ENCODE measurements at regions not wholly inside any gene's neighbourhood (a gene's known extent, or its start where the extent isn't known, plus 50 kb on each side); places are given as distances from the start of the nearest gene placed in this dataset.

- DNase-seq = no peak
- no peak overlapping the region for H3K27ac Mint-ChIP-seq
- H3K27me3 Mint-ChIP-seq = peaks cover 4% of the 10 kb centered on the region
- POLR2A ChIA-PET = no interaction called here
- H3K9me3 Mint-ChIP-seq = no peaks in the 10 kb centered on the region
- no peaks in the 10 kb centered on the region for H3K4me1 Mint-ChIP-seq
- no peak for ATAC-seq (ENCODE audit: low read depth)
- H3K36me3 Mint-ChIP-seq = no peaks in the 10 kb centered on the region
- no peak overlapping the region for H3K4me3 Mint-ChIP-seq
Measured at GRCh38 chr9:135253305-135254004, 166.0 kb downstream of the OLFM1 start.

- no peak overlapping the region for H3K27ac Mint-ChIP-seq
- no peaks in the 10 kb centered on the region for H3K36me3 Mint-ChIP-seq
- DNase-seq = no peak
- no peaks in the 10 kb centered on the region for H3K9me3 Mint-ChIP-seq
- no peak overlapping the region for H3K4me3 Mint-ChIP-seq
- H3K27me3 Mint-ChIP-seq = peaks cover 4% of the 10 kb centered on the region
- POLR2A ChIA-PET = no interaction called here
- ATAC-seq (ENCODE audit: low read depth) = no peak
- H3K4me1 Mint-ChIP-seq = no peaks in the 10 kb centered on the region
Measured at GRCh38 chr9:135254176-135255032, 166.9 kb downstream of the OLFM1 start.

GRCh38 chr9:135255033-135255840 is 167.8 kb downstream of the OLFM1 start:
- no peak overlapping the region for H3K4me3 Mint-ChIP-seq
- H3K4me1 Mint-ChIP-seq = no peaks in the 10 kb centered on the region
- POLR2A ChIA-PET = no interaction called here
- no peak for DNase-seq
- H3K27me3 Mint-ChIP-seq = peaks cover 4% of the 10 kb centered on the region
- no peak for ATAC-seq (ENCODE audit: low read depth)
- no peaks in the 10 kb centered on the region for H3K9me3 Mint-ChIP-seq
- no peak overlapping the region for H3K27ac Mint-ChIP-seq
- no peaks in the 10 kb centered on the region for H3K36me3 Mint-ChIP-seq

GRCh38 chr9:135255841-135256580 is 168.5 kb downstream of the OLFM1 start:
- no peaks in the 10 kb centered on the region for H3K36me3 Mint-ChIP-seq
- H3K27me3 Mint-ChIP-seq = peaks cover 4% of the 10 kb centered on the region
- DNase-seq (no peak), ATAC-seq (ENCODE audit: low read depth) (no peak)
- no peaks in the 10 kb centered on the region for H3K9me3 Mint-ChIP-seq
- POLR2A ChIA-PET = no interaction called here
- H3K27ac Mint-ChIP-seq = no peak overlapping the region
- no peaks in the 10 kb centered on the region for H3K4me1 Mint-ChIP-seq
- H3K4me3 Mint-ChIP-seq = no peak overlapping the region

DNA sequence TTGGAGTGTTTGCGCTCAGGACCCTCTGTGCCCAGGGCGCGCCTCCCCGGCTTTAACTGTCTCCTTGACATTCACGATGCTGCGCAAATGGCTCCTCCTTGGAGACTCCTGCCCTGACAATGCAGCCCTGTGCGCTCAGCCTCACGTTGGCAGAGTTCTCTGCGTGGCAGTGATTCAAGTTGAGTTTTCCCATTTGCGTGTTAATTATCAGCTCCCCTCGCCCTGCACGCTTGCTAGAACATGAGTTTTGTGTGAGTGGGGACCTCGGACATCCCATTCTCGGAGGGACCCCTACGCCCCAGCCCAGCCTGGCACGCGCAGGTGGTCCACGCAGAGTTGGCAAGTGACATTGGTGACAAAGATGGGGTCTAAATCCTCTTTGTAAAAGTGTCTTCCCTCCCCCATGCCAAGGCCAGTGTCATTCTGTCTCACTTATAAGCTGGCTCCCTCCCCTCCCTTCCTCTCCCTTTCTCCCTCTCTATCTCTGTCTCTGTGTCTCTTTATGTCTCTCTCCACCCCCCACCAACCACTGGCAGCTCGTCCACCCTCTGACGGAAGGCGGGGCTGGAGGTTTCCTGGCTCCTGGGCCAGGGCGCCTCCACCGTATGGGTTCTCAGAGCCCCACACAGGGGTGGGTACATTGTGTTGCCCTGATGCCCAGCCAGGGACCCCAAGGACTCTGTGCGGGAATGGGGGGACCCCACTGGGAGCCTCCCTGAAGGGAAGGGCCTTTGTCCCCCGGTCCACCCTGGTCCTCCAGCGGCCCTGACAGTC is 169.3 kb downstream of the OLFM1 start:
- no peaks in the 10 kb centered on the region for H3K36me3 Mint-ChIP-seq
- H3K27me3 Mint-ChIP-seq = peaks cover 4% of the 10 kb centered on the region
- ATAC-seq (ENCODE audit: low read depth) (no peak), DNase-seq (no peak)
- H3K9me3 Mint-ChIP-seq = no peaks in the 10 kb centered on the region
- POLR2A ChIA-PET = no interaction called here
- H3K4me1 Mint-ChIP-seq = no peaks in the 10 kb centered on the region
- H3K27ac Mint-ChIP-seq = no peak overlapping the region
- no peak overlapping the region for H3K4me3 Mint-ChIP-seq

- no peaks in the 10 kb centered on the region for H3K27me3 Mint-ChIP-seq
- POLR2A ChIA-PET = no interaction called here
- H3K4me1 Mint-ChIP-seq = no peaks in the 10 kb centered on the region
- no peak overlapping the region for H3K27ac Mint-ChIP-seq
- ATAC-seq (ENCODE audit: low read depth) (no peak), DNase-seq (no peak)
- H3K4me3 Mint-ChIP-seq = no peak overlapping the region
- H3K36me3 Mint-ChIP-seq = no peaks in the 10 kb centered on the region
- no peaks in the 10 kb centered on the region for H3K9me3 Mint-ChIP-seq
Measured at GRCh38 chr9:135258461-135258860, 171.0 kb downstream of the OLFM1 start.

DNA sequence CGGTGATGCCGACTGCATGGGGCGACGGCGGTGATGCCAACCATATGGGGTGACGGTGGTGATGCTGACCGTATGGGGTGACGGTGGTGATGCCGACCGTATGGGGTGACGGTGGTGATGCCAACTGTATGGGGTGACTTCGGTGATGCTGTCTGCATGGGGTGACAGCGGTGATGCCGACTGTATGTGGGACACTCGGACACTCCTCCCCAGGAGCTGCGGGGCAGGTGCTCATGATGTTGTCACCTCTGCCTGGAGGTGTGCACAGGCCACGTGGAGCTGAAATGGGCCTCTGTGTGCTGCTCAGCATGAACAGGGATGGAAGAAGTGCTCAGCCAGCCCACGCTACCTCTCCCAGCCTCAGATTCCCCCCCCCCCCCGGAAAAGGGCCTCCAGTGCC is 171.8 kb downstream of the OLFM1 start:
- no peaks in the 10 kb centered on the region for H3K36me3 Mint-ChIP-seq

DNA sequence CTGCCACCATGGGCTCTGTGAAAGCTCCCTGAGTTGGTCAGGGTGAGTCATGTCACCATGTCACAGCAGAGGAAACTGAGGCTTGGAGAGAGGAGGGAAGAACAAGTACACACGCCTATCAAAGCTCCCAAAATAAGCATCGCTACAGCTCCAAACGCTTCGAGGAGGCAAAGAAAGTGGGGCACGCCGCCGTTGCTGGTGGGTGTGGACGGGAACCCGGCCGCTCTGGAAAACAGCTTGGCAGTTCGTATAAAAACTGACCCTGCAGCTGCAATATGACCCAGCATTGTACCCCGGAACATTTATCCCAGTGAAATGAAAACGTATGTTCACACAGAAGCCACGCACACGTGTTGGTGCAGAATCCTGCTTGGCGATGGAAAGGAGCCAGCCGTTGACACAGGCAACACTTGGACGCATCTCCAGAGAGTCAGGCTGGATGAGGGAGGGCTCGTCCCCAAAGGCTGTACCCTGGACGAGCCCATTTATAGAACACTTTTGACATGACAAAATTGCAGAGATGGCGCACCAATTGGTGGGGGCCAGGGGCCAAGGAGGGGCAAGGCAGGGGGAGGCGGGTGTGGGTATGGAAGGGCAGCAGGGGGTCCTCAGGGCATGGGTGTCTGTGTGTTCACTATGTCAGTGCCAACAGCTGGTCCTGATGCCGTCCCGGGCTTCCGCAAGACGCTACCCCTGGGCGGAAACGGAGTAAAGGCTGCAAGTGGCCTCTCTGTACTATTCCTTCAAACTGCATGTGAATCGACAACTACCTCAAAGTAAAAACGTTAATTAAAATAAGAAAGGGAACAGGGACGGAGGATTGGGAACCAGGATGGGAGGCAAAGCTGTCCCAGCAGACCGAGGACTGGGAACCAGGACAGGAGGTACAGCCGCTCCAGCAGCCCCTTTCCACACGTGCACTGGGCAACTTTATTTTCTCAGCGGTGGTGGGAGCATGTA is 173.0 kb downstream of the OLFM1 start:
- ATAC-seq (ENCODE audit: low read depth) = no peak
- POLR2A ChIA-PET = no interaction called here
- no peak for DNase-seq
- Mint-ChIP-seq H3K4me1 (no peaks in the 10 kb centered on the region), H3K27me3 (no peaks in the 10 kb centered on the region), H3K9me3 (no peaks in the 10 kb centered on the region), H3K36me3 (no peaks in the 10 kb centered on the region), H3K4me3 (no peak overlapping the region), H3K27ac (no peak overlapping the region)

More for the DNA sequence above, 171.8 kb downstream of the OLFM1 start:
- DNase-seq (no peak), ATAC-seq (ENCODE audit: low read depth) (no peak)
- no peak overlapping the region for H3K27ac Mint-ChIP-seq
- H3K27me3 Mint-ChIP-seq = no peaks in the 10 kb centered on the region
- no peak overlapping the region for H3K4me3 Mint-ChIP-seq
- H3K9me3 Mint-ChIP-seq = no peaks in the 10 kb centered on the region
- POLR2A ChIA-PET = no interaction called here
- no peaks in the 10 kb centered on the region for H3K4me1 Mint-ChIP-seq

DNA sequence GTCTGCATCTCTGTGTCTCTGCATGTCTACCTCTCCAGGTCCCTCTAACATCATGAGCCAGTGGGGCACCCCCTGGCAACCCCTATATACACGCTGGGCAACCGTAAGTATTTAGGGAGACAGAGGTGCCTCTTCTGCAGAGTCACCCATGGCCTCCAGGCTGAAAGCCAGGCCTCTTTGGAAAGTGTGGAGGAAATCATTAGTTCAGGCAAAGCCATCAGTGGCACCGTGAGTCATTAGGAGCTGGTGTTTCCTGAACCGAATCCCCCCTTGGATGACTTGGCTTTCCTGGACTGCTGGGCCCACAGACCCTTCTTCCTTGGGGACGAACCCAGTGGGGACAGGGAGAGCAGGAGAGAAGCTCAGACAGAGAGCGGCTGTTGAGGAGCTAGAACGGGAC is 174.8 kb downstream of the OLFM1 start:
- ATAC-seq (ENCODE audit: low read depth) = no peak
- H3K27me3 Mint-ChIP-seq = no peaks in the 10 kb centered on the region
- DNase-seq = no peak
- no peaks in the 10 kb centered on the region for H3K4me1 Mint-ChIP-seq
- H3K9me3 Mint-ChIP-seq = no peaks in the 10 kb centered on the region
- no peak overlapping the region for H3K27ac Mint-ChIP-seq
- H3K4me3 Mint-ChIP-seq = no peak overlapping the region
- no peaks in the 10 kb centered on the region for H3K36me3 Mint-ChIP-seq
- POLR2A ChIA-PET = no interaction called here

DNA sequence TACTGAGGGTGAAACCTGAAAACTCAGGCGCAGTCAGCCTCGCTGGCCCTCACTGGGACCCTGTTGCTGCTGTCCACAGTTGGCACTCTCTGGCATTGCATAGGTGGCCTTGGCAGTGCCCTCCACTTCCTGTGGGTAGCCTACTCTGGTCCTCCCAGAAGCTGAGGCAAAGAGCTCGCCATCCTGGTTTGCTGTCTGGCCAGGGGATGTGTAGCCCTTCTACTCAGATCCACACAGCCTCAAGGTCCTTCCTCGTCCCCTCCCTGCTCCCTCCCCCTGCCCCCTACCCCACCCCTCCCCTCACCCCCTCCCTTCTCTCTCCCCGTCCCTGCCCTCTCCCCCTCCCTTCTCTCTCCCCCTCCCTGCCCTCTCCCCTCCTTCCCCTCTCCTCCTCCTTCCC is 176.0 kb downstream of the OLFM1 start:
- Mint-ChIP-seq H3K27ac (no peak overlapping the region), H3K4me1 (no peaks in the 10 kb centered on the region), H3K4me3 (no peak overlapping the region), H3K27me3 (no peaks in the 10 kb centered on the region), H3K36me3 (no peaks in the 10 kb centered on the region), H3K9me3 (no peaks in the 10 kb centered on the region)
- DNase-seq = no peak
- no peak for ATAC-seq (ENCODE audit: low read depth)
- POLR2A ChIA-PET = no interaction called here

GRCh38 chr9:135265931-135266330 is 178.5 kb downstream of the OLFM1 start:
- Mint-ChIP-seq H3K27ac (no peak overlapping the region), H3K27me3 (no peaks in the 10 kb centered on the region), H3K4me1 (no peaks in the 10 kb centered on the region), H3K9me3 (peaks cover 4% of the 10 kb centered on the region), H3K4me3 (no peak overlapping the region), H3K36me3 (no peaks in the 10 kb centered on the region)
- ATAC-seq (ENCODE audit: low read depth) (no peak), DNase-seq (no peak)
- POLR2A ChIA-PET = no interaction called here
